ENCODE measurements at regions not wholly inside any gene's neighbourhood (a gene's known extent, or its start where the extent isn't known, plus 50 kb on each side); places are given as distances from the start of the nearest gene placed in this dataset.
A peak's percentile ranks its signal among the peaks of the same experiment; 100 is the strongest.

DNA sequence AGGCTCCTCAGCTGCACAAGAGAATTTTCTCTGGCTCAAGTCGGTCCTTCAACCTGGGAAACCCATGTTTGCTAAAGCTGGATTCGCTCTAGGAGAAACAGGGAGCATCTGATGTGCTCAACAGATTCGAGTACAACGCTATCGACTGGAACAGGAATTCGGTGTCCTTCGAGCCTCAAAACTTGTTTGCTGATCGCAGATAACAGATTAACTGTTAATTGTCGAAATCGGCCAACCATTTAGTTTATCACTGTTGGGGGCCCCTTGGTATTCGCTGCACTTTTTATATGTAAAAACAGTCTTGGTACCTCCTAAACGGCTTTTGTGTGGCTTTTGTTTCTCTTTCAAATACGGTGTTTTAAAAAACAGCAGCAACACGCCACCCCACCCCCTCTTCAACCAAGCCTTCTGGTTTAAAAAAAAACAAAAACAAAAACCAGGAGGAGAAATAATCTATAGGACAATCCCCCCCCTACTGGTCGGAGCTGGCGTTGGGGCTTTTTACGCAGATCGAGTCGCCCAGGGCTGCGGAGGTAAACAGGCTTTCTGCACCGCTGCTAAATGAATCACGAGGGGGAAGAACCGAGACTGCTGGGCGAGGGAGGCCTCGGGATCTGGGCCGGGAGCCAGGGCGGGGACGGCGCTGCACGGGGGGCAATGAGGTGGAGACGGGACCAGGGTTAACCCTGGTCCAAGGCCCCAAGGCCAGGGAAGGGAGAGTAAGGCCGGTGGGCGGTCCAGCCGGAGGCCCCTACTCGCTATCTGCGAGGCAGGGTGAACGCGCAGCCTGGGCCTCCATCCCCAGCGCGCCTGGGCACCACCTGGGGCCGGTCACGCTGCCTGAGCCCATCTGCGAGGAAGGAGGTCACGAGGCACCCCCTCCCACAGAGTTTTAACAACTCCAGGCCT is 71.7 kb upstream of the BCOR start (continued):
- TF ChIP-seq ZNF205 (CRISPR knock-in tag; IDR thresholded peaks at IDR 0.05) (no peak), NCOA2 (CRISPR knock-in tag; IDR thresholded peaks at IDR 0.05) (no peak), FOXA3 (CRISPR knock-in tag; IDR thresholded peaks at IDR 0.05) (peak; percentile 28; the same call in 1 of the 2 replicates), ERF (CRISPR knock-in tag; IDR thresholded peaks at IDR 0.05) (no peak), IKZF4 (CRISPR knock-in tag; IDR thresholded peaks at IDR 0.05; ENCODE audit: borderline replicate concordance, low read depth, not compliant biosample characterization) (no peak), ZNF335 (CRISPR knock-in tag; IDR thresholded peaks at IDR 0.05) (no peak), ZNF564 (CRISPR knock-in tag; IDR thresholded peaks at IDR 0.05) (no peak), ZNF607 (CRISPR knock-in tag; IDR thresholded peaks at IDR 0.05; ENCODE audit: borderline replicate concordance) (no peak), KLF12 (CRISPR knock-in tag; IDR thresholded peaks at IDR 0.05; ENCODE audit: borderline replicate concordance) (no peak), ATAD3A (CRISPR knock-in tag; IDR thresholded peaks at IDR 0.05) (no peak), ZNF619 (CRISPR knock-in tag; IDR thresholded peaks at IDR 0.05) (no peak), MYPOP (CRISPR knock-in tag; IDR thresholded peaks at IDR 0.05) (peak; percentile 57; the same call in 1 of the 2 replicates), ZNF333 (CRISPR knock-in tag; IDR thresholded peaks at IDR 0.05; ENCODE audit: borderline replicate concordance) (no peak), ZNF44 (CRISPR knock-in tag; IDR thresholded peaks at IDR 0.05) (no peak), KDM6A (CRISPR knock-in tag; IDR thresholded peaks at IDR 0.05; ENCODE audit: low read depth) (no peak), ZFP82 (CRISPR knock-in tag; IDR thresholded peaks at IDR 0.05; ENCODE audit: borderline replicate concordance) (no peak), NFATC3 (CRISPR knock-in tag; IDR thresholded peaks at IDR 0.05) (no peak), KDM4B (CRISPR knock-in tag; IDR thresholded peaks at IDR 0.05) (no peak), FOXP1 (IDR thresholded peaks at IDR 0.05) (no peak), FOXP1 (CRISPR knock-in tag; IDR thresholded peaks at IDR 0.05) (peak; percentile 30), ZNF143 (CRISPR knock-in tag; IDR thresholded peaks at IDR 0.05) (no peak)
- TF ChIP-seq, protein P1, sequence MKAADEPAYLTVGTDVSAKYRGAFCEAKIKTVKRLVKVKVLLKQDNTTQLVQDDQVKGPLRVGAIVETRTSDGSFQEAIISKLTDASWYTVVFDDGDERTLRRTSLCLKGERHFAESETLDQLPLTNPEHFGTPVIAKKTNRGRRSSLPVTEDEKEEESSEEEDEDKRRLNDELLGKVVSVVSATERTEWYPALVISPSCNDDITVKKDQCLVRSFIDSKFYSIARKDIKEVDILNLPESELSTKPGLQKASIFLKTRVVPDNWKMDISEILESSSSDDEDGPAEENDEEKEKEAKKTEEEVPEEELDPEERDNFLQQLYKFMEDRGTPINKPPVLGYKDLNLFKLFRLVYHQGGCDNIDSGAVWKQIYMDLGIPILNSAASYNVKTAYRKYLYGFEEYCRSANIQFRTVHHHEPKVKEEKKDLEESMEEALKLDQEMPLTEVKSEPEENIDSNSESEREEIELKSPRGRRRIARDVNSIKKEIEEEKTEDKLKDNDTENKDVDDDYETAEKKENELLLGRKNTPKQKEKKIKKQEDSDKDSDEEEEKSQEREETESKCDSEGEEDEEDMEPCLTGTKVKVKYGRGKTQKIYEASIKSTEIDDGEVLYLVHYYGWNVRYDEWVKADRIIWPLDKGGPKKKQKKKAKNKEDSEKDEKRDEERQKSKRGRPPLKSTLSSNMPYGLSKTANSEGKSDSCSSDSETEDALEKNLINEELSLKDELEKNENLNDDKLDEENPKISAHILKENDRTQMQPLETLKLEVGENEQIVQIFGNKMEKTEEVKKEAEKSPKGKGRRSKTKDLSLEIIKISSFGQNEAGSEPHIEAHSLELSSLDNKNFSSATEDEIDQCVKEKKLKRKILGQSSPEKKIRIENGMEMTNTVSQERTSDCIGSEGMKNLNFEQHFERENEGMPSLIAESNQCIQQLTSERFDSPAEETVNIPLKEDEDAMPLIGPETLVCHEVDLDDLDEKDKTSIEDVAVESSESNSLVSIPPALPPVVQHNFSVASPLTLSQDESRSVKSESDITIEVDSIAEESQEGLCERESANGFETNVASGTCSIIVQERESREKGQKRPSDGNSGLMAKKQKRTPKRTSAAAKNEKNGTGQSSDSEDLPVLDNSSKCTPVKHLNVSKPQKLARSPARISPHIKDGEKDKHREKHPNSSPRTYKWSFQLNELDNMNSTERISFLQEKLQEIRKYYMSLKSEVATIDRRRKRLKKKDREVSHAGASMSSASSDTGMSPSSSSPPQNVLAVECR (CRISPR knock-in tag; IDR thresholded peaks at IDR 0.05; ENCODE audit: borderline replicate concordance), result peak; percentile 48; the same call in 1 of the 2 replicates
- TF ChIP-seq, protein P2, sequence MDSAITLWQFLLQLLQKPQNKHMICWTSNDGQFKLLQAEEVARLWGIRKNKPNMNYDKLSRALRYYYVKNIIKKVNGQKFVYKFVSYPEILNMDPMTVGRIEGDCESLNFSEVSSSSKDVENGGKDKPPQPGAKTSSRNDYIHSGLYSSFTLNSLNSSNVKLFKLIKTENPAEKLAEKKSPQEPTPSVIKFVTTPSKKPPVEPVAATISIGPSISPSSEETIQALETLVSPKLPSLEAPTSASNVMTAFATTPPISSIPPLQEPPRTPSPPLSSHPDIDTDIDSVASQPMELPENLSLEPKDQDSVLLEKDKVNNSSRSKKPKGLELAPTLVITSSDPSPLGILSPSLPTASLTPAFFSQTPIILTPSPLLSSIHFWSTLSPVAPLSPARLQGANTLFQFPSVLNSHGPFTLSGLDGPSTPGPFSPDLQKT (CRISPR knock-in tag; IDR thresholded peaks at IDR 0.05; ENCODE audit: borderline replicate concordance), result no peak
- TF ChIP-seq, protein P3, sequence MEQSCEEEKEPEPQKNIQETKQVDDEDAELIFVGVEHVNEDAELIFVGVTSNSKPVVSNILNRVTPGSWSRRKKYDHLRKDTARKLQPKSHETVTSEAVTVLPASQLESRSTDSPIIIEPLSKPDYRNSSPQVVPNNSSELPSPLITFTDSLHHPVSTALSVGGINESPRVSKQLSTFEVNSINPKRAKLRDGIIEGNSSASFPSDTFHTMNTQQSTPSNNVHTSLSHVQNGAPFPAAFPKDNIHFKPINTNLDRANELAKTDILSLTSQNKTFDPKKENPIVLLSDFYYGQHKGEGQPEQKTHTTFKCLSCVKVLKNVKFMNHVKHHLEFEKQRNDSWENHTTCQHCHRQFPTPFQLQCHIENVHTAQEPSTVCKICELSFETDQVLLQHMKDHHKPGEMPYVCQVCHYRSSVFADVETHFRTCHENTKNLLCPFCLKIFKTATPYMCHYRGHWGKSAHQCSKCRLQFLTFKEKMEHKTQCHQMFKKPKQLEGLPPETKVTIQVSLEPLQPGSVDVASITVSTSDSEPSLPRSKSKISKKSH (CRISPR knock-in tag; IDR thresholded peaks at IDR 0.05; ENCODE audit: borderline replicate concordance), result no peak

All from HepG2 (cell line).